Activated naive CD8-positive, alpha-beta T cell treated with anti-CD3 and anti-CD28 coated beads, Interleukin-2, amount 10 ng/mL, durations not matched to agents 7 days and 5 days (primary cell): ENCODE measurements at regions not wholly inside any gene's neighbourhood (a gene's known extent, or its start where the extent isn't known, plus 50 kb on each side); places are given as distances from the start of the nearest gene placed in this dataset.
"Not testable (repeated sequence)": the region's sequence is repeated elsewhere in the genome, so short reads cannot be mapped to it uniquely, and the experiment has no call there.

Source experiments
- ATAC-seq: fragments of 150-1000 bp; cut with Tn5 transposase; one replicate; pipeline ENCODE4 v1.10.0; 2021; ENCODE audit warnings: low read depth, moderate library complexity
- POLR2A ChIA-PET: fragments of 350-600 bp; sonication (Branson Sonifier 250); formaldehyde crosslinking; loops from one replicate; lab custom pipeline; 2021; ENCODE audit warnings: antibody characterized with exemption; lab: Charles Lee
- DNase-seq: peaks from one replicate; pipeline ENCODE4 v3.0.0; 2021
- H3K27ac Mint-ChIP-seq: one replicate; pipeline ENCODE4 v1.8.0; 2022; ENCODE audit warnings: mild to moderate bottlenecking, mixed read lengths
- H3K27me3 Mint-ChIP-seq: one replicate; pipeline ENCODE4 v1.8.0; 2022; ENCODE audit warnings: mild to moderate bottlenecking, moderate library complexity, mixed read lengths
- H3K36me3 Mint-ChIP-seq: one replicate; pipeline ENCODE4 v1.8.0; 2021; ENCODE audit warnings: mild to moderate bottlenecking, mixed read lengths
- H3K4me1 Mint-ChIP-seq: one replicate; pipeline ENCODE4 v1.8.0; 2021; ENCODE audit warnings: mixed read lengths
- H3K4me3 Mint-ChIP-seq: one replicate; pipeline ENCODE4 v1.8.0; 2022; ENCODE audit warnings: mild to moderate bottlenecking, moderate library complexity, mixed read lengths
- H3K9me3 Mint-ChIP-seq: one replicate; pipeline ENCODE4 v1.8.0; 2021; ENCODE audit warnings: mixed read lengths

GRCh38 chr14:99035712-99036610, 236.0 kb downstream of the BCL11B start:
- POLR2A ChIA-PET, result no interaction called here
- Mint-ChIP-seq H3K27me3 (no peaks in the 10 kb centered on the region), H3K4me1 (no peaks in the 10 kb centered on the region), H3K27ac (no peak overlapping the region), H3K36me3 (no peaks in the 10 kb centered on the region), H3K4me3 (no peak overlapping the region), H3K9me3 (peaks cover 6% of the 10 kb centered on the region)
- DNase-seq (peak; percentile 14), ATAC-seq (no peak)

GRCh38 chr14:99036611-99037293, 235.2 kb downstream of the BCL11B start:
- Mint-ChIP-seq H3K27ac (no peak overlapping the region), H3K4me3 (no peak overlapping the region), H3K27me3 (no peaks in the 10 kb centered on the region), H3K4me1 (no peaks in the 10 kb centered on the region), H3K9me3 (peaks cover 6% of the 10 kb centered on the region), H3K36me3 (no peaks in the 10 kb centered on the region)
- DNase-seq (peak; percentile 10), ATAC-seq (no peak)
- POLR2A ChIA-PET, result no interaction called here

GRCh38 chr14:99037326-99037725, 234.7 kb downstream of the BCL11B start:
- H3K36me3 Mint-ChIP-seq, POLR2A ChIA-PET, H3K27me3 Mint-ChIP-seq, H3K4me3 Mint-ChIP-seq, H3K4me1 Mint-ChIP-seq, ATAC-seq, H3K9me3 Mint-ChIP-seq, H3K27ac Mint-ChIP-seq, DNase-seq: not testable (repeated sequence)

GRCh38 chr14:99037777-99038430, 234.1 kb downstream of the BCL11B start:
- DNase-seq (peak; percentile 3), ATAC-seq (no peak)
- no peaks in the 10 kb centered on the region for H3K27me3 Mint-ChIP-seq
- H3K4me1 Mint-ChIP-seq, result no peaks in the 10 kb centered on the region
- POLR2A ChIA-PET, result no interaction called here
- peaks cover 2% of the 10 kb centered on the region for H3K9me3 Mint-ChIP-seq
- H3K27ac Mint-ChIP-seq, result no peak overlapping the region
- H3K36me3 Mint-ChIP-seq, result no peaks in the 10 kb centered on the region
- no peak overlapping the region for H3K4me3 Mint-ChIP-seq

GRCh38 chr14:99038431-99038820, 233.6 kb downstream of the BCL11B start:
- Mint-ChIP-seq H3K9me3 (no peaks in the 10 kb centered on the region), H3K27ac (no peak overlapping the region), H3K4me1 (no peaks in the 10 kb centered on the region), H3K27me3 (no peaks in the 10 kb centered on the region), H3K36me3 (no peaks in the 10 kb centered on the region), H3K4me3 (no peak overlapping the region)
- DNase-seq (no peak), ATAC-seq (no peak)
- POLR2A ChIA-PET, result no interaction called here

GRCh38 chr14:99039331-99040041, 232.5 kb downstream of the BCL11B start:
- ATAC-seq, result no peak
- Mint-ChIP-seq H3K27me3 (no peaks in the 10 kb centered on the region), H3K4me1 (no peaks in the 10 kb centered on the region), H3K27ac (no peak overlapping the region), H3K4me3 (no peak overlapping the region), H3K36me3 (no peaks in the 10 kb centered on the region), H3K9me3 (no peaks in the 10 kb centered on the region)
- DNase-seq, result peak; percentile 11
- POLR2A ChIA-PET, result no interaction called here

- Mint-ChIP-seq H3K27me3 (no peaks in the 10 kb centered on the region), H3K9me3 (no peaks in the 10 kb centered on the region), H3K4me1 (no peaks in the 10 kb centered on the region), H3K27ac (no peak overlapping the region), H3K4me3 (no peak overlapping the region), H3K36me3 (no peaks in the 10 kb centered on the region)
- POLR2A ChIA-PET, result no interaction called here
- ATAC-seq, result no peak
- peak; percentile 15 for DNase-seq
Observed at GRCh38 chr14:99040052-99040451, 231.9 kb downstream of the BCL11B start.

- DNase-seq (peak; percentile 21), ATAC-seq (no peak)
- Mint-ChIP-seq H3K27ac (no peak overlapping the region), H3K27me3 (no peaks in the 10 kb centered on the region), H3K9me3 (no peaks in the 10 kb centered on the region), H3K4me3 (no peak overlapping the region), H3K4me1 (no peaks in the 10 kb centered on the region), H3K36me3 (no peaks in the 10 kb centered on the region)
- POLR2A ChIA-PET, result no interaction called here
Observed at GRCh38 chr14:99040711-99041110, 231.3 kb downstream of the BCL11B start.

- POLR2A ChIA-PET, result no interaction called here
- Mint-ChIP-seq H3K27me3 (no peaks in the 10 kb centered on the region), H3K9me3 (no peaks in the 10 kb centered on the region), H3K36me3 (no peaks in the 10 kb centered on the region), H3K4me1 (no peaks in the 10 kb centered on the region), H3K27ac (no peak overlapping the region), H3K4me3 (no peak overlapping the region)
- ATAC-seq, result no peak
- DNase-seq, result peak; percentile 15
Observed at GRCh38 chr14:99041141-99041819, 230.7 kb downstream of the BCL11B start.

- ATAC-seq, result no peak
- POLR2A ChIA-PET, result no interaction called here
Observed at GRCh38 chr14:99041820-99042174, 230.2 kb downstream of the BCL11B start.

GRCh38 chr14:99042381-99043266, 229.4 kb downstream of the BCL11B start:
- Mint-ChIP-seq H3K9me3 (no peaks in the 10 kb centered on the region), H3K27me3 (no peaks in the 10 kb centered on the region), H3K27ac (no peak overlapping the region)

More at GRCh38 chr14:99041820-99042174, 230.2 kb downstream of the BCL11B start:
- Mint-ChIP-seq H3K27ac (no peak overlapping the region), H3K9me3 (no peaks in the 10 kb centered on the region), H3K27me3 (no peaks in the 10 kb centered on the region), H3K4me3 (no peak overlapping the region), H3K4me1 (peaks cover 2% of the 10 kb centered on the region), H3K36me3 (no peaks in the 10 kb centered on the region)
- no peak for DNase-seq

GRCh38 chr14:99043267-99043615, 228.8 kb downstream of the BCL11B start:
- Mint-ChIP-seq H3K36me3 (no peaks in the 10 kb centered on the region), H3K9me3 (no peaks in the 10 kb centered on the region), H3K27me3 (no peaks in the 10 kb centered on the region), H3K4me1 (peaks cover 8% of the 10 kb centered on the region), H3K27ac (no peak overlapping the region), H3K4me3 (no peak overlapping the region)
- POLR2A ChIA-PET, result no interaction called here
- no peak for DNase-seq
- ATAC-seq, result no peak

More at GRCh38 chr14:99042381-99043266, 229.4 kb downstream of the BCL11B start:
- H3K36me3 Mint-ChIP-seq, result no peaks in the 10 kb centered on the region
- H3K4me1 Mint-ChIP-seq, result peaks cover 2% of the 10 kb centered on the region
- ATAC-seq, result no peak
- DNase-seq, result peak; percentile 5
- POLR2A ChIA-PET, result interaction anchor here (0.6 kb wide), 1 partner anchor 149 kb away, joined by 3 read pairs; no protein-coding TSS in a partner anchor
- no peak overlapping the region for H3K4me3 Mint-ChIP-seq
